OCI-LY1 (cell line): ENCODE measurements at regions not wholly inside any gene's neighbourhood (a gene's known extent, or its start where the extent isn't known, plus 50 kb on each side); places are given as distances from the start of the nearest gene placed in this dataset.

Experiments used
- CTCF ChIP-seq: fragments of 200-600 bp; sonication (generic), shearing (Covaris generic); IDR thresholded peaks from 2 replicates; pipeline ENCODE4 v1.5.1; 2017; ENCODE audit warnings: mild to moderate bottlenecking, antibody characterized with exemption, low read length, moderate library complexity, mixed read lengths
- EZH2 ChIP-seq: fragments of 200-600 bp; sonication (generic), shearing (Covaris generic); IDR thresholded peaks from 2 replicates; pipeline ENCODE4 v1.8.0; 2017; ENCODE audit warnings: borderline replicate concordance, mixed run types, mild to moderate bottlenecking, antibody characterized with exemption, low read length, moderate library complexity, mixed read lengths

- TF ChIP-seq CTCF (no peak), EZH2 (no peak)
These were observed 62.0 kb upstream of the ESRRG start for GRCh38 chr1:216785221-216785620.
